MCF 10A (cell line): ENCODE measurements at regions not wholly inside any gene's neighbourhood (a gene's known extent, or its start where the extent isn't known, plus 50 kb on each side); places are given as distances from the start of the nearest gene placed in this dataset.

Experiments
- BruUV-seq: library from RNA; stranded (reverse); fragments of 400-500 nt; replicated peaks from 2 replicates; lab custom pipeline; 2021; lab: Mats Ljungman, UMichigan
- CTCF ChIA-PET: fragments of 300-600 bp; sonication (Branson Sonifier 250); formaldehyde crosslinking; extraction: SDS; loops from one replicate; lab custom pipeline; 2021; ENCODE audit warnings: antibody characterized with exemption, inconsistent platforms; lab: Yijun Ruan, JAX
- POLR2A ChIA-PET: fragments of 300-600, 350-650 bp; sonication (Branson Sonifier 250); formaldehyde crosslinking; extraction: SDS; loops from one replicate; lab custom pipeline; 2020; ENCODE audit warnings: antibody characterized with exemption, inconsistent platforms; lab: Yijun Ruan, JAX
- DNase-seq: peaks from one replicate; pipeline ENCODE4 v3.0.0-alpha.2; 2018; ENCODE audit not compliant: unreplicated experiment
- H3K27ac Mint-ChIP-seq: one replicate; pipeline ENCODE4 v1.8.0; 2022; ENCODE audit warnings: mild to moderate bottlenecking, low read depth, mixed read lengths; ENCODE audit not compliant: unreplicated experiment
- H3K27me3 Mint-ChIP-seq: one replicate; pipeline ENCODE4 v1.8.0; 2022; ENCODE audit warnings: mixed read lengths; ENCODE audit not compliant: insufficient read depth, unreplicated experiment
- H3K36me3 Mint-ChIP-seq: one replicate; pipeline ENCODE4 v1.8.0; 2022; ENCODE audit warnings: mild to moderate bottlenecking, moderate library complexity, mixed read lengths; ENCODE audit not compliant: insufficient read depth, unreplicated experiment
- H3K4me1 Mint-ChIP-seq: one replicate; pipeline ENCODE4 v1.8.0; 2022; ENCODE audit warnings: mixed read lengths; ENCODE audit not compliant: insufficient read depth, unreplicated experiment
- H3K4me3 Mint-ChIP-seq: one replicate; pipeline ENCODE4 v1.8.0; 2022; ENCODE audit warnings: mild to moderate bottlenecking, moderate library complexity, mixed read lengths; ENCODE audit not compliant: unreplicated experiment
- H3K9me3 Mint-ChIP-seq: one replicate; pipeline ENCODE4 v1.8.0; 2022; ENCODE audit warnings: mixed read lengths; ENCODE audit not compliant: unreplicated experiment
- intact Hi-C: fragments of 100-400 bp; cut with micrococcal nuclease; formaldehyde crosslinking; loops from 2 replicates; pipeline ENCODE4 v1.14.1; 2022
- TF ChIP-seq, protein P1 (sequence below): fragments of 200-600 bp; IDR thresholded peaks from one replicate; pipeline ENCODE4 v1.8.0; 2022; ENCODE audit warnings: antibody characterized with exemption, mild to moderate bottlenecking; ENCODE audit not compliant: unreplicated experiment

DNA sequence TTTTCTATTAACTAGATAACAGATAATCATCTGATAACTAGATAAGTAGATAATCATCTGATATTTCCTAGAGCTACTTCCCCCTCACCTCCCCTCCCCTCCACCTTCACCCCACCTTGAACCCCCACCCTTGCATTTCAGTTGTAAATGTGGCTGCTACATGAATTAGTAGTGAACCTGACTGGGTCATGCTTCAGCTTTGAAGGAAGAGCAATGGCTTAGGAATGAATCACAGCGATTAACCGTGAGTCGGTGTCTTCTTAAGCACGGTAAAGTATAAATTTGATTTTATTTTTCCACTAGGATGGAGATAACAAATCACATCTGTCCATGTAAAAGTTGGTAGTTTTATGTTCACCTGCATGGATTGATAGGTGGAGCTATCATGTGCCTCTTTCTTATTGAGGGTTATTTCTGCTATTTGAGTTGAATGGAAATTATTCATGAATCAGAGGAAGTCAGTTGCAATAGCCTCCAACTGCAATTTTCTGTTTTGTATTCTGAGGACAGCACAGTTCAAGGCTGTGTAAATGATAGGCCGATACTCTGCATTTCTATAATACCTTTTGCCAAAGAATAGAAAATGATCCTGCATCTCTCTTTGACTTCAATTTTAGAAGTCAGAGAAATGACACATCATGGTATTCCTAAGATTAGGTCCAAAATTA is 235.0 kb downstream of the PTGER3 start:
- Mint-ChIP-seq H3K27me3 (no peaks in the 10 kb centered on the region), H3K36me3 (no peaks in the 10 kb centered on the region), H3K4me1 (no peaks in the 10 kb centered on the region), H3K27ac (no peak overlapping the region), H3K4me3 (no peak overlapping the region), H3K9me3 (peaks cover 11% of the 10 kb centered on the region)
- intact Hi-C loops = no loop called here
- POLR2A ChIA-PET = no interaction called here
- BruUV-seq = no TSS peak
- DNase-seq = no peak
- CTCF ChIA-PET = interaction anchor here (0.6 kb wide), 1 partner anchor 254 kb away, joined by 3 read pairs; no protein-coding TSS in a partner anchor
- TF ChIP-seq, protein P1, sequence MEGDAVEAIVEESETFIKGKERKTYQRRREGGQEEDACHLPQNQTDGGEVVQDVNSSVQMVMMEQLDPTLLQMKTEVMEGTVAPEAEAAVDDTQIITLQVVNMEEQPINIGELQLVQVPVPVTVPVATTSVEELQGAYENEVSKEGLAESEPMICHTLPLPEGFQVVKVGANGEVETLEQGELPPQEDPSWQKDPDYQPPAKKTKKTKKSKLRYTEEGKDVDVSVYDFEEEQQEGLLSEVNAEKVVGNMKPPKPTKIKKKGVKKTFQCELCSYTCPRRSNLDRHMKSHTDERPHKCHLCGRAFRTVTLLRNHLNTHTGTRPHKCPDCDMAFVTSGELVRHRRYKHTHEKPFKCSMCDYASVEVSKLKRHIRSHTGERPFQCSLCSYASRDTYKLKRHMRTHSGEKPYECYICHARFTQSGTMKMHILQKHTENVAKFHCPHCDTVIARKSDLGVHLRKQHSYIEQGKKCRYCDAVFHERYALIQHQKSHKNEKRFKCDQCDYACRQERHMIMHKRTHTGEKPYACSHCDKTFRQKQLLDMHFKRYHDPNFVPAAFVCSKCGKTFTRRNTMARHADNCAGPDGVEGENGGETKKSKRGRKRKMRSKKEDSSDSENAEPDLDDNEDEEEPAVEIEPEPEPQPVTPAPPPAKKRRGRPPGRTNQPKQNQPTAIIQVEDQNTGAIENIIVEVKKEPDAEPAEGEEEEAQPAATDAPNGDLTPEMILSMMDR = no peak

DNA sequence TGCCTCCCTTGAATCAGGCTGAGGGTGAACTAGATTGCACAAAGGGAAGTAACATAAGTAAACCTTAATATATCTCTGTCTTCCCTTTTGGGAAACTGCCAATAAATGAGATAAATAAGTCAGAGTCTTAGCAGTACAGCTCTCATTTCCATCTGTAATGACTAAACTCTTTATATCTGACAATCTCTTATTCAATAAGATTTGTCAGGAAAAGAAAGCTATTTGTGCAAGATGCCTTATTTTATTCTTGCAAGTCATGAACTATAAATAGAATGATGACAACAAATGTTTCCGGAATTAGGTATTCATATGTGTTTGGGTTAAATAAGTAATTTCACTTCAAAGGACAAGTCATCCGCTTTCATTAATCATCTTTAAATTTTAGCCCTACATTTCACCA is 229.2 kb downstream of the PTGER3 start:
- intact Hi-C loops = no loop called here
- no TSS peak for BruUV-seq
- Mint-ChIP-seq H3K27me3 (no peaks in the 10 kb centered on the region), H3K4me1 (no peaks in the 10 kb centered on the region), H3K27ac (no peak overlapping the region), H3K9me3 (peaks cover 6% of the 10 kb centered on the region), H3K36me3 (no peaks in the 10 kb centered on the region), H3K4me3 (no peak overlapping the region)
- TF ChIP-seq, protein P1 = no peak
- DNase-seq = no peak
- ChIA-PET POLR2A (no interaction called here), CTCF (no interaction called here)

DNA sequence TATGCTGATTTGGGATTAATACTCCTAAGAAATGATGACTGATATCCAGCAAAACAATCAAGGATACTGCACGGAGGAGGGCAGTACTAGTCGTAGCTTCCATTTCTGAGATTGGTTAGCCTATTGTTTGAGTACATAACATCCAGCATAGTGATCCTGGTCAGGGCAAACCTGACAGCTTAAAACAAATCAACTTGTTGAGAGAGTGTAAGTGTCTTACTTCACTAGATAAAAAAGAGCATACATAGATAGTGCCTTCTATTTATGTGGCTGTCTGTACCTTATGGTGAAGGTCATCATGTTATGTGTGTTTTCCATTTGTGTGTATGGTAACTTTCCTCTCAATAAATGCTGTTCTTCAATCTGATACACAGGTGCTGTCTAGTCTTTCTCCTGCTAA is 228.4 kb downstream of the PTGER3 start:
- Mint-ChIP-seq H3K9me3 (no peaks in the 10 kb centered on the region), H3K4me1 (no peaks in the 10 kb centered on the region), H3K4me3 (no peak overlapping the region), H3K27ac (no peak overlapping the region), H3K27me3 (no peaks in the 10 kb centered on the region), H3K36me3 (no peaks in the 10 kb centered on the region)
- intact Hi-C loops = no loop called here
- TF ChIP-seq, protein P1 = no peak
- ChIA-PET CTCF (interaction anchor here (0.7 kb wide), 2 partner anchors 9 to 134 kb away, joined by 3 read pairs; no protein-coding TSS in a partner anchor), POLR2A (no interaction called here)
- DNase-seq = no peak
- BruUV-seq = no TSS peak

DNA sequence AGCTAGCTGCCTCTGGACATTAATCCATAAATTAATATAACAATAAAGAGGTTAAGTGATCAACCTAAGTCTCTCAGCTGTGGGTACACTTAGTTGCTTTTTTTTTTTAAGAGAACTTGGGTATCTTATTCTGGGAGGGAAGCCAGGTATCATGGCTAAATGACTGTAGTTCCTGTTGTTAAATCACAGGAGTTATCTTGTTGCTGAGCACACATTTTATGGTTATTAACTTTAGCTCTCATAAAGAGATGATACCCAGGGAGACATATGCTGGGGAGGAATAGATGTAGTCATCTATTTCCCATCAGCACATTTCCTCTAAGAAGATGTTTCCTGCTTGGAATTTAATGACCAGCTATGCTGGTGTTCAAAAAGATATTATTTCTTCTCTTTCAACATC is 227.8 kb downstream of the PTGER3 start:
- Mint-ChIP-seq H3K4me1 (no peaks in the 10 kb centered on the region), H3K36me3 (no peaks in the 10 kb centered on the region), H3K9me3 (no peaks in the 10 kb centered on the region), H3K27me3 (no peaks in the 10 kb centered on the region), H3K27ac (no peak overlapping the region), H3K4me3 (no peak overlapping the region)
- CTCF ChIA-PET = interaction anchor here (0.7 kb wide), 3 partner anchors 8 to 848 kb away, joined by 3 read pairs; no protein-coding TSS in a partner anchor
- TF ChIP-seq, protein P1 = no peak
- no peak for DNase-seq
- BruUV-seq = no TSS peak
- POLR2A ChIA-PET = no interaction called here
- intact Hi-C loops = no loop called here
